HEK293 (cell line): ENCODE measurements at regions not wholly inside any gene's neighbourhood (a gene's known extent, or its start where the extent isn't known, plus 50 kb on each side); places are given as distances from the start of the nearest gene placed in this dataset.

Experiments used
- CTCF ChIA-PET: fragments of 350-600 bp; formaldehyde crosslinking; extraction: SDS; loops from one replicate; lab custom pipeline; 2021; ENCODE audit warnings: antibody characterized with exemption; lab: Yijun Ruan, JAX
- POLR2A ChIA-PET: fragments of 300-600 bp; formaldehyde crosslinking; extraction: SDS; loops from one replicate; lab custom pipeline; 2020; ENCODE audit warnings: antibody characterized with exemption, inconsistent platforms; lab: Yijun Ruan, JAX
- H3K27ac ChIP-seq: fragments of 200-500 bp; sonication (Bioruptor generic); 2 replicates; pipeline ENCODE4 v1.5.1; 2014; ENCODE audit warnings: low read depth, low read length, control low read depth, inconsistent platforms; ENCODE audit errors: extremely low read depth
- H3K36me3 ChIP-seq, 2 experiments: fragments of 200-500 bp in 1 of 2; sonication (Bioruptor generic) in 1 of 2; 1 replicate in 1 of 2; 2 replicates in 1 of 2; pipeline ENCODE4 v1.5.1; 2014 to 2017; ENCODE audit warnings: inconsistent platforms in 2 of 2, low read length in 2 of 2; ENCODE audit not compliant: control insufficient read depth in 2 of 2, insufficient read depth in 1 of 2
- H3K4me1 ChIP-seq: fragments of 200-500 bp; sonication (Bioruptor generic); 2 replicates; pipeline ENCODE4 v1.5.1; 2014; ENCODE audit warnings: mild to moderate bottlenecking, low read length, inconsistent platforms; ENCODE audit not compliant: control insufficient read depth, insufficient read depth
- H3K4me3 ChIP-seq: 2 replicates; pipeline ENCODE4 v1.5.1; 2011; ENCODE audit warnings: low read depth, mild to moderate bottlenecking, control low read depth, low read length, moderate library complexity
- H3K9me3 ChIP-seq: fragments of 200-500 bp; sonication (Bioruptor generic); 2 replicates; pipeline ENCODE4 v1.5.1; 2014; ENCODE audit warnings: low read depth, low read length, inconsistent platforms; ENCODE audit not compliant: control insufficient read depth, insufficient read depth
- MZF1 ChIP-seq: fragments of 450-650 bp; formaldehyde crosslinking; IDR thresholded peaks from 2 replicates; pipeline ENCODE4 v1.5.1; 2017; ENCODE audit warnings: missing biosample characterization, missing genetic modification characterization, borderline replicate concordance
- PRDM6 ChIP-seq: fragments of 450-650 bp; formaldehyde crosslinking; IDR thresholded peaks from 2 replicates; pipeline ENCODE4 v1.5.1; 2017; ENCODE audit warnings: missing biosample characterization, missing genetic modification characterization
- REPIN1 ChIP-seq: fragments of 450-650 bp; formaldehyde crosslinking; IDR thresholded peaks from 2 replicates; pipeline ENCODE4 v1.5.1; 2017; ENCODE audit warnings: missing biosample characterization, missing genetic modification characterization, low read depth
- ZFHX2 ChIP-seq: fragments of 450-650 bp; formaldehyde crosslinking; conservative IDR thresholded peaks from 2 replicates; pipeline ENCODE4 v1.5.1; 2016; ENCODE audit warnings: missing biosample characterization, missing genetic modification characterization
- ZFP3 ChIP-seq: fragments of 450-650 bp; formaldehyde crosslinking; IDR thresholded peaks from 2 replicates; pipeline ENCODE4 v1.5.1; 2016; ENCODE audit warnings: low read depth, missing biosample characterization, missing genetic modification characterization
- ZIC2 ChIP-seq: fragments of 450-650 bp; formaldehyde crosslinking; IDR thresholded peaks from 2 replicates; pipeline ENCODE4 v1.5.1; 2016; ENCODE audit warnings: missing biosample characterization, missing genetic modification characterization
- ZNF248 ChIP-seq: fragments of 450-650 bp; formaldehyde crosslinking; IDR thresholded peaks from 2 replicates; pipeline ENCODE4 v1.5.1; 2017; ENCODE audit warnings: missing biosample characterization, missing genetic modification characterization
- ZNF292 ChIP-seq: fragments of 450-650 bp; formaldehyde crosslinking; IDR thresholded peaks from 2 replicates; pipeline ENCODE4 v1.5.1; 2016; ENCODE audit warnings: low read depth, missing biosample characterization, missing genetic modification characterization, borderline replicate concordance
- ZNF324 ChIP-seq: fragments of 450-650 bp; formaldehyde crosslinking; IDR thresholded peaks from 2 replicates; pipeline ENCODE4 v1.5.1; 2016; ENCODE audit warnings: missing biosample characterization, missing genetic modification characterization
- ZNF366 ChIP-seq: fragments of 450-650 bp; formaldehyde crosslinking; conservative IDR thresholded peaks from 2 replicates; pipeline ENCODE4 v1.5.1; 2016; ENCODE audit warnings: missing biosample characterization, missing genetic modification characterization
- ZNF416 ChIP-seq: fragments of 450-650 bp; formaldehyde crosslinking; IDR thresholded peaks from 2 replicates; pipeline ENCODE4 v1.5.1; 2016; ENCODE audit warnings: missing biosample characterization, missing genetic modification characterization
- ZNF571 ChIP-seq: fragments of 450-650 bp; formaldehyde crosslinking; IDR thresholded peaks from 2 replicates; pipeline ENCODE4 v1.5.0; 2017; ENCODE audit warnings: missing biosample characterization, missing genetic modification characterization
- ZNF596 ChIP-seq: fragments of 450-650 bp; IDR thresholded peaks from 2 replicates; pipeline ENCODE4 v1.5.0; 2018; ENCODE audit warnings: missing biosample characterization, mild to moderate bottlenecking, missing genetic modification characterization, moderate library complexity
- ZNF610 ChIP-seq: fragments of 450-650 bp; formaldehyde crosslinking; IDR thresholded peaks from 2 replicates; pipeline ENCODE4 v1.5.1; 2016; ENCODE audit warnings: missing biosample characterization, missing genetic modification characterization, borderline replicate concordance
- ZNF623 ChIP-seq: fragments of 450-650 bp; formaldehyde crosslinking; IDR thresholded peaks from 2 replicates; pipeline ENCODE4 v1.5.1; 2016; ENCODE audit warnings: missing biosample characterization, missing genetic modification characterization
- ZNF654 ChIP-seq: fragments of 450-650 bp; formaldehyde crosslinking; IDR thresholded peaks from 2 replicates; pipeline ENCODE4 v1.5.1; 2016; ENCODE audit warnings: low read depth, missing biosample characterization, missing genetic modification characterization
- ZNF692 ChIP-seq: fragments of 450-650 bp; formaldehyde crosslinking; IDR thresholded peaks from 2 replicates; pipeline ENCODE4 v1.5.1; 2016; ENCODE audit warnings: missing biosample characterization, missing genetic modification characterization
- ZNF701 ChIP-seq: fragments of 450-650 bp; formaldehyde crosslinking; IDR thresholded peaks from 2 replicates; pipeline ENCODE4 v1.5.1; 2016; ENCODE audit warnings: missing biosample characterization, missing genetic modification characterization
- ZNF777 ChIP-seq: fragments of 450-650 bp; formaldehyde crosslinking; IDR thresholded peaks from 2 replicates; pipeline ENCODE4 v1.5.1; 2017; ENCODE audit warnings: missing biosample characterization, missing genetic modification characterization, borderline replicate concordance
- ZNF837 ChIP-seq: fragments of 450-650 bp; formaldehyde crosslinking; IDR thresholded peaks from 2 replicates; pipeline ENCODE4 v1.5.1; 2016; ENCODE audit warnings: missing biosample characterization, missing genetic modification characterization
- TF ChIP-seq, protein P1 (sequence below): fragments of 450-650 bp; formaldehyde crosslinking; IDR thresholded peaks from 2 replicates; pipeline ENCODE4 v1.5.0; 2017; ENCODE audit warnings: missing biosample characterization, missing genetic modification characterization, borderline replicate concordance

DNA sequence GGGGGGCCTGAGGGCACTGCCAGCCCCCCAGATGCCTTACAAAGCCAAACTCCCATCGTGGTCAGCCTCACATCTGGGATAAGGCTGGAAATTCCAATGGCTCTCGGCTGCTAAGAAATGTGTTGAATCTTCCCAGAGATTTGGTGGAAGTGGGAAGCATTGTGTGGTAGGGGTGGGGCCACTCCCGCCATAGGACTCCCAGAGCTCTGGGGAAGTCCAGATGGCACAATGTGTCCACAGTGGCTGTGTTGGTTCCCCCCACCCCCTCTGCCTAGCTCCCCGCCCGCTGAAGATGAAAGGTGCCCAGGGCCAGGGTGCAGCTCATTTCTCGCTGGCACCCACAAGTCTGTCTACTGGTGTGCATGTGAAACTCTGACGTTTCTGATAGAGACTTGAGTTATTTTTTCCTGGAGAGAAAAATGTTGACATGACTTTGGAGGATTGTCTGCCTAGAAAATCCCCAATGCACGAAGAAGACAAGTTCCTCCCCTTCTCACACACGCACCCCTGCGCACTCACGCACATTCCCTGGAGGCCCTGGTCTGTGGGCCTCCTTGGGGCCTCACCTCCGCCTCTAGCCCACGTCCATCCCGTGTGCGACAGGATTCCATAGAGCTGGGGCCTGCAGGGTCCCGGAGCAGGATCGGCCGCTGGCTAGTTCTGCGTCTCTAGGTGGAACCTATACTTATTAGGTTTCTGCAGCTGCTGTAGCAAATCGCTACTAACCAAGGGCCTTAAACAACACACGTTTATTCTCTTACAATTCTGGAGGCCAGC lies 199.1 kb downstream of the ZFP36L2 start (continued):
- TF ChIP-seq, protein P1, sequence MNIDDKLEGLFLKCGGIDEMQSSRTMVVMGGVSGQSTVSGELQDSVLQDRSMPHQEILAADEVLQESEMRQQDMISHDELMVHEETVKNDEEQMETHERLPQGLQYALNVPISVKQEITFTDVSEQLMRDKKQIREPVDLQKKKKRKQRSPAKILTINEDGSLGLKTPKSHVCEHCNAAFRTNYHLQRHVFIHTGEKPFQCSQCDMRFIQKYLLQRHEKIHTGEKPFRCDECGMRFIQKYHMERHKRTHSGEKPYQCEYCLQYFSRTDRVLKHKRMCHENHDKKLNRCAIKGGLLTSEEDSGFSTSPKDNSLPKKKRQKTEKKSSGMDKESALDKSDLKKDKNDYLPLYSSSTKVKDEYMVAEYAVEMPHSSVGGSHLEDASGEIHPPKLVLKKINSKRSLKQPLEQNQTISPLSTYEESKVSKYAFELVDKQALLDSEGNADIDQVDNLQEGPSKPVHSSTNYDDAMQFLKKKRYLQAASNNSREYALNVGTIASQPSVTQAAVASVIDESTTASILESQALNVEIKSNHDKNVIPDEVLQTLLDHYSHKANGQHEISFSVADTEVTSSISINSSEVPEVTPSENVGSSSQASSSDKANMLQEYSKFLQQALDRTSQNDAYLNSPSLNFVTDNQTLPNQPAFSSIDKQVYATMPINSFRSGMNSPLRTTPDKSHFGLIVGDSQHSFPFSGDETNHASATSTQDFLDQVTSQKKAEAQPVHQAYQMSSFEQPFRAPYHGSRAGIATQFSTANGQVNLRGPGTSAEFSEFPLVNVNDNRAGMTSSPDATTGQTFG (tag by site-specific recombination), result no peak

DNA sequence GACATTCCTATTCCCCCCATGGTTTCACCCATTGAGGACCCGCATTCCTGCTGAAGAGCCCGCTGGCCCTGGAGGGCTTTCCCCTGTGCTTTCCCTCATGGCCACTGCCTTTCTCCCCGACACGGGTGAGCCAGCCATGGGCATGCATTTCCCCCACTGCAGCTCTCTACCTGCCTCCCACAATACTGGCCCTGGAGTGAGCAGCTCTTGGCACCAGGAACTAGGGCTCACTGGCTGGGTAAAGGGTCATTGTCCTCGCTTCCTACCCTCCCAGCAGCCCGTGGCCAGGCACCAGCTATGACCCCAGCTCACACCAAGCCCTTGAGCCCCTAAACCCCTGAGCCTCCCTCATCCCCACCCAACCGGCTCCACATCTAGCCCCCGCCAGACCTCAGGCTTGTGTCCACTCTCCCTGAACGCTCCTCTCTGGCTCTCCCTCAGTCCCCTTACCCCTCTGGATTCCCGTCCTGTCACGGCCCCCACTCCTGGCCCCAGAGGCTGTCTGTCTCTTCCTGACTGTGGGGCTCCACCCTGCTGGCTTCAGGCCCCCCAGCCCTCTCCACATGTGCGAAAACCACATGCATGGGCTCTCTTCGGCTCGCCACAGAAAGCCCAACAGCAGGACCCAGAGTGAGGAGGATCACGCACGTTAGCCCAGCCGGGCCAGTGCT lies 199.8 kb downstream of the ZFP36L2 start:
- TF ChIP-seq ZNF837 (tag by site-specific recombination), result no peak
- TF ChIP-seq ZNF416 (tag by site-specific recombination), result no peak
- no peak for TF ChIP-seq ZNF610 (tag by site-specific recombination)
- TF ChIP-seq ZNF571 (tag by site-specific recombination), result no peak
- no peak for TF ChIP-seq ZFP3 (tag by site-specific recombination)
- no peak for TF ChIP-seq REPIN1
- TF ChIP-seq ZNF692 (tag by site-specific recombination), result no peak
- ChIA-PET POLR2A (no interaction called here), CTCF (interaction anchor here (0.7 to 4.6 kb wide), 4 partner anchors 52 to 203 kb away, joined by 3 to 35 read pairs (median 5); no protein-coding TSS in a partner anchor)
- H3K9me3 ChIP-seq, result no peaks in the 10 kb centered on the region
- H3K36me3 ChIP-seq, result no peaks in the 10 kb centered on the region
- no peak overlapping the region for H3K4me3 ChIP-seq
- no peaks in the 10 kb centered on the region for H3K4me1 ChIP-seq
- no peak overlapping the region for H3K27ac ChIP-seq

DNA sequence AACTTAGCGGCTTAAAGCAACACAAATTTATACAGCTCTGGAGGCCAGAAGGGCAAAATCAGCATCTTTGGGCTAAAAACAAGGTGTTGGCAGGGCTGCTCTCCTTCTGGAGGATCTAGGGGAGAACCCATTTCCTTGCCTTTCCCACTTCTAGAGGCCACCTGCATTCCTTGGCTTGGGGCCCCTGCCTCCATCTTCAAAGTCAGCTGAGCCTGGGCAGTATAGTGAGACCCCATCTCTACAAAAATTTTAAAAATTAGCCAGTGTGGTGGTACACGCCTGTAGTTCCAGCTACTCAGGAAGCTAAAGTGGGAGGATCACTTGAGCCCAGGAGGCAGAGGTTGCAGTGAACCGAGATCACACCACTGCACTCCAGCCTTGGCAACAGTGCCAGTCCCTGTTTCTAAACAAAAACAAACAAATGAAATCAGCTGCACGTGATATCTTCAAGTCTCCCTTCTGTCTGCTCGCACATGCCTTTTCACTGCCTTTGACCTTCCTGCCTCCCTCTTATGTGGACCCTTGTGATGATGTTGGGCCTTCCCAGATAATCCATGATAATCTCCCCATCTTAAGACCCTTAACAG lies 200.6 kb downstream of the ZFP36L2 start:
- no peak overlapping the region for H3K27ac ChIP-seq
- CTCF ChIA-PET, result interaction anchor here (0.7 to 4.6 kb wide), 8 partner anchors 51 to 513 kb away, joined by 3 to 35 read pairs (median 5); no protein-coding TSS in a partner anchor
- no peak for TF ChIP-seq ZNF324 (tag by site-specific recombination)
- TF ChIP-seq, all 188 proteins: peak for 0
- H3K36me3 ChIP-seq, result no peaks in the 10 kb centered on the region
- POLR2A ChIA-PET, result no interaction called here
- H3K9me3 ChIP-seq, result no peaks in the 10 kb centered on the region
- H3K4me1 ChIP-seq, result no peaks in the 10 kb centered on the region
- H3K4me3 ChIP-seq, result no peak overlapping the region

DNA sequence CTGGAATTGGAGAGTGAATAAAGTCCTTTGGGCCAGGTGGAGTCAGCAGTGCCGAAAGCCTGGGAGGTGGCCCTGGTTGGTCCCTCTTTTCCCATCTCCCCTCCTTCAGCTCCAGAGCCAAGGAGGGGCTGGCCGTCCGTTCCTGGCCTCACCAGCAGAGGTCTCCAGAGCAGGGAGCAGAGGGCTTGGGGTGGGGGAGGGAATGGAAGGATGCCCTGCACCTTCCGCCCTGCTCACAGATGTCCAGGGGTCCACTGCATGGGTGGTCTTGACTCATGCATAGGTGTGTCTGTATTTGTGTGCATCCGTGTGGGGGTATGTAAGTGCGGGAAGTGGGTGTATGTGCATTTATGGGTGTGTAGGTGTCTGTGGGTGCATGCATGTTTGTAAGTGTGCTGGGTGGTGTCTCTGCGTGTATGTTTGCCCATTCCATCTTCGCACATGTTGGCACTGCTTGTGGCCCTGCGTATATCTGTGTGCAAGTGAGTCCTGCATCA lies 201.8 kb downstream of the ZFP36L2 start:
- H3K4me3 ChIP-seq, result no peak overlapping the region
- no peaks in the 10 kb centered on the region for H3K9me3 ChIP-seq
- ChIA-PET POLR2A (interaction anchor here (0.6 to 1.4 kb wide), 2 partner anchors 203 to 347 kb away, joined by 5 to 10 read pairs; partner anchors contain the start of gene ZFP36L2), CTCF (interaction anchor here (0.6 to 4.6 kb wide), 22 partner anchors 10 to 478 kb away, joined by 3 to 35 read pairs (median 4); no protein-coding TSS in a partner anchor)
- no peak overlapping the region for H3K27ac ChIP-seq
- no peaks in the 10 kb centered on the region for H3K4me1 ChIP-seq
- H3K36me3 ChIP-seq, result no peaks in the 10 kb centered on the region
- TF ChIP-seq ZNF623 (tag by site-specific recombination) (no peak), ZNF654 (tag by site-specific recombination) (peak; percentile 25; the same call in 1 of the 2 replicates), MZF1 (tag by site-specific recombination) (no peak), ZNF248 (tag by site-specific recombination) (no peak), ZNF292 (no peak), ZNF596 (tag by site-specific recombination) (no peak), ZNF777 (tag by site-specific recombination) (no peak), ZNF366 (tag by site-specific recombination) (no peak), ZNF610 (tag by site-specific recombination) (no peak), ZFP3 (tag by site-specific recombination) (no peak), ZIC2 (tag by site-specific recombination) (no peak), PRDM6 (tag by site-specific recombination) (no peak), ZNF701 (tag by site-specific recombination) (no peak), ZFHX2 (peak; percentile 88)
